ENCODE measurements at regions not wholly inside any gene's neighbourhood (a gene's known extent, or its start where the extent isn't known, plus 50 kb on each side); places are given as distances from the start of the nearest gene placed in this dataset.
"Not testable (repeated sequence)": the region's sequence is repeated elsewhere in the genome, so short reads cannot be mapped to it uniquely, and the experiment has no call there.

- no peaks in the 10 kb centered on the region for H3K27me3 ChIP-seq
- H3K4me3 ChIP-seq = no peak overlapping the region
- no peaks in the 10 kb centered on the region for H3K9me3 ChIP-seq
- no peaks in the 10 kb centered on the region for H3K4me1 ChIP-seq
- no peak overlapping the region for H3K27ac ChIP-seq
- no peak for TF ChIP-seq CTCF (IDR thresholded peaks at IDR 0.05)
- H3K36me3 ChIP-seq = no peaks in the 10 kb centered on the region
- no peak for DNase-seq (ENCODE audit: low spot score)
Measured at GRCh38 chr13:83450591-83450990, 431.7 kb downstream of the SLITRK1 start.

- no peak for TF ChIP-seq CTCF (IDR thresholded peaks at IDR 0.05)
Measured at GRCh38 chr13:83449668-83450395, 432.4 kb downstream of the SLITRK1 start.

GRCh38 chr13:83440465-83440864 is 441.8 kb downstream of the SLITRK1 start:
- DNase-seq (ENCODE audit: low spot score) = no peak
- no peak overlapping the region for H3K4me3 ChIP-seq
- H3K27ac ChIP-seq = no peak overlapping the region
- H3K4me1 ChIP-seq = no peaks in the 10 kb centered on the region
- TF ChIP-seq CTCF (IDR thresholded peaks at IDR 0.05) = no peak
- no peaks in the 10 kb centered on the region for H3K36me3 ChIP-seq
- H3K27me3 ChIP-seq = no peaks in the 10 kb centered on the region
- no peaks in the 10 kb centered on the region for H3K9me3 ChIP-seq

More at GRCh38 chr13:83449668-83450395, 432.4 kb downstream of the SLITRK1 start:
- no peak for DNase-seq (ENCODE audit: low spot score)
- Histone ChIP-seq H3K27me3 (no peaks in the 10 kb centered on the region), H3K36me3 (no peaks in the 10 kb centered on the region), H3K4me1 (no peaks in the 10 kb centered on the region), H3K4me3 (no peak overlapping the region), H3K9me3 (no peaks in the 10 kb centered on the region), H3K27ac (no peak overlapping the region)

GRCh38 chr13:83439464-83439863 is 442.8 kb downstream of the SLITRK1 start:
- H3K4me1 ChIP-seq; H3K36me3 ChIP-seq; H3K9me3 ChIP-seq; H3K27ac ChIP-seq; DNase-seq (ENCODE audit: low spot score); H3K27me3 ChIP-seq; H3K4me3 ChIP-seq: not testable (repeated sequence)

GRCh38 chr13:83423861-83424260 is 458.4 kb downstream of the SLITRK1 start:
- TF ChIP-seq CTCF (IDR thresholded peaks at IDR 0.05) = no peak
- Histone ChIP-seq H3K4me1 (no peaks in the 10 kb centered on the region), H3K27me3 (no peaks in the 10 kb centered on the region), H3K36me3 (no peaks in the 10 kb centered on the region), H3K4me3 (no peak overlapping the region), H3K27ac (no peak overlapping the region), H3K9me3 (peaks cover 0 to 10% of the 10 kb centered on the region in 2 donors)
- DNase-seq (ENCODE audit: low spot score) = no peak

GRCh38 chr13:83423381-83423780 is 458.9 kb downstream of the SLITRK1 start:
- H3K27ac ChIP-seq = no peak overlapping the region
- no peaks in the 10 kb centered on the region for H3K36me3 ChIP-seq
- peaks cover 0 to 10% of the 10 kb centered on the region in 2 donors for H3K9me3 ChIP-seq
- no peaks in the 10 kb centered on the region for H3K4me1 ChIP-seq
- H3K27me3 ChIP-seq = no peaks in the 10 kb centered on the region
- no peak overlapping the region for H3K4me3 ChIP-seq
- DNase-seq (ENCODE audit: low spot score) = no peak
- no peak for TF ChIP-seq CTCF (IDR thresholded peaks at IDR 0.05)
